ENCODE measurements at regions not wholly inside any gene's neighbourhood (a gene's known extent, or its start where the extent isn't known, plus 50 kb on each side); places are given as distances from the start of the nearest gene placed in this dataset.

DNA sequence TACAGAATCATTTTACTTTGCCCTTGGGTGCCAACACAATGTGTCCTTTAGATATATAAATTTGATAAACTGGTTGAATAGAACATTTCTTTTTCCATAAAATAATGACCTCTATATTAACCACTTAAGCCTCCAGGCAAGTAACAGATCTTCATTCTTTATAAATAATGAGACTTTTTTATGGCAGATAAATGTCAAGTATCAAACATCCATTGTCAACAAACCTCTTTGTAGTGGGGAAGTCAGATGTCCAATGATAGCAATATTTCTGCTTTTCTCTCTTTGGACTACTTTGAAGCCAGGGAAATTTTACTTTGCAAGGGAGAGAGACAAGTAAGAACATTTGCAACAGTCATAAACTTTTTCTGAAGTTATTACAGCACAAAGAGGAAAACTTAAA lies 841.2 kb downstream of the CDH8 start:
- no peak overlapping the region for H3K4me3 ChIP-seq
- H3K27ac ChIP-seq, result no peak overlapping the region
- peaks cover 0 to 17% (median 10%) of the 10 kb centered on the region in 8 donors for H3K9me3 ChIP-seq
- no peak for DNase-seq
- H3K4me1 ChIP-seq, result no peaks in the 10 kb centered on the region
- no peaks in the 10 kb centered on the region for H3K36me3 ChIP-seq
- intact Hi-C loops (cut with DNase I; ENCODE audit: low total_unique reads), result no loop called here
- TF ChIP-seq POLR2A (IDR thresholded peaks at IDR 0.05) (no peak), CTCF (IDR thresholded peaks at IDR 0.05 in 8 of 11, conservative IDR thresholded peaks at IDR 0.05 in 3 of 11) (no peak), POLR2AphosphoS5 (IDR thresholded peaks at IDR 0.05) (no peak)
- no peaks in the 10 kb centered on the region for H3K27me3 ChIP-seq (replicated peaks in 1 of 7)

DNA sequence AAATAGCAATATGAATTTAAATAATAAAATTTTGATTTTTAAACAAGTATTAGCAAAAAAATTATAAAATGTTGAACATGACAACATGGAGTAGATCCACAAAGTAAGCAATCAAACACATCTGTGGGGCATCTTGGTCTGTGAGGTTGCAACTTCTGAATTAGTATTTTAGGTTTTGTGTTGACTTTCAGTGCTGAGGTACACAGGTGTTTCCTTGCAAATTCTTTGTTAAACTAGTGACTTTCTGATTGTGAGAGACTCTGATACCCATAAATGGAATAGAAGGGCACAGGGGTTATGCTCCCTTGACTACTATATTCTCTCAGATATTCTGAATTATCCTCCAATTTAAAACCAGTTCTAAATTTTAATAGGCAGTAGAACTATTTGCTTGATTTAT lies 841.7 kb downstream of the CDH8 start:
- no peak for TF ChIP-seq POLR2A (IDR thresholded peaks at IDR 0.05)
- no peak for TF ChIP-seq CTCF (IDR thresholded peaks at IDR 0.05 in 8 of 11, conservative IDR thresholded peaks at IDR 0.05 in 3 of 11)
- no peak for TF ChIP-seq POLR2AphosphoS5 (IDR thresholded peaks at IDR 0.05)
- Histone ChIP-seq H3K36me3 (no peaks in the 10 kb centered on the region), H3K27me3 (replicated peaks in 1 of 7) (no peaks in the 10 kb centered on the region), H3K4me1 (no peaks in the 10 kb centered on the region), H3K9me3 (peaks cover 0 to 16% (median 10%) of the 10 kb centered on the region in 8 donors), H3K27ac (no peak overlapping the region), H3K4me3 (no peak overlapping the region)
- intact Hi-C loops (cut with DNase I; ENCODE audit: low total_unique reads), result no loop called here
- DNase-seq, result no peak

DNA sequence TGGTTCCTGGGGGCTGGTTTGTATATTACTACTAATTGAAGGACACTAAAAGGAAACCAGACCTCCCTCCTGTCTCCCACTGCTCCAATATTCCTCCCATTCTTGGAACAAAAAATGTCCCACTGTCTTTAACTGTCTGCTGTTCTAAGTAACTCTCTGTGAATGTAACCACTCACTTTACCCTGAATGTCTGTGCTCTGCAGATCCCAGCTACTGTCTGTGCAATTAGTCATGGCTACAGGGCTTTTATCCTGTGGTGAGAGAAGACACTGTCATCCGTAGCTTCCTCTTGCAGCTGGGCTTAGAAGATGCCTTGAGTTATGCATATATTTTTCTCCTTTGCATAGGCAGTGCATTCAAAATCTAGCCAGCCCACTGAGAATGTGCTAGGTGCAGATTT lies 853.8 kb downstream of the CDH8 start:
- Histone ChIP-seq H3K4me1 (no peaks in the 10 kb centered on the region), H3K4me3 (no peak overlapping the region), H3K27me3 (replicated peaks in 1 of 7) (no peaks in the 10 kb centered on the region), H3K9me3 (peaks cover 0 to 3% (median 0%) of the 10 kb centered on the region in 8 donors), H3K36me3 (no peaks in the 10 kb centered on the region), H3K27ac (no peak overlapping the region)
- DNase-seq, result no peak
- 48 to 78% (median 66%) methylated on average over 1 of the region's 1 CpG for WGBS, 5 donors
- intact Hi-C loops (cut with DNase I; ENCODE audit: low total_unique reads), result no loop called here
- no peak for TF ChIP-seq CTCF (IDR thresholded peaks at IDR 0.05 in 8 of 11, conservative IDR thresholded peaks at IDR 0.05 in 3 of 11)
- no peak for TF ChIP-seq POLR2AphosphoS5 (IDR thresholded peaks at IDR 0.05)
- no peak for TF ChIP-seq POLR2A (IDR thresholded peaks at IDR 0.05)

GRCh38 chr16:61181982-61182381 lies 854.3 kb downstream of the CDH8 start:
- no peak overlapping the region for H3K4me3 ChIP-seq
- H3K36me3 ChIP-seq, result no peaks in the 10 kb centered on the region
- TF ChIP-seq POLR2A (IDR thresholded peaks at IDR 0.05), result no peak
- intact Hi-C loops (cut with DNase I; ENCODE audit: low total_unique reads), result no loop called here
- no peak for DNase-seq
- H3K4me1 ChIP-seq, result no peaks in the 10 kb centered on the region
- no peak overlapping the region for H3K27ac ChIP-seq
- peaks cover 0 to 3% (median 0%) of the 10 kb centered on the region in 8 donors for H3K9me3 ChIP-seq
- 77 to 88% (median 80%) methylated on average over 2 of the region's 2 CpGs for WGBS, 5 donors
- H3K27me3 ChIP-seq (replicated peaks in 1 of 7), result no peaks in the 10 kb centered on the region

- Histone ChIP-seq H3K4me3 (no peak overlapping the region), H3K9me3 (peaks cover 0 to 3% (median 0%) of the 10 kb centered on the region in 8 donors), H3K27me3 (replicated peaks in 1 of 7) (no peaks in the 10 kb centered on the region), H3K36me3 (no peaks in the 10 kb centered on the region), H3K4me1 (no peaks in the 10 kb centered on the region), H3K27ac (no peak overlapping the region)
- 86 to 93% (median 91%) methylated on average over 2 of the region's 2 CpGs for WGBS, 5 donors
- no peak for DNase-seq
- intact Hi-C loops (cut with DNase I; ENCODE audit: low total_unique reads), result no loop called here
- TF ChIP-seq CTCF (IDR thresholded peaks at IDR 0.05 in 8 of 11, conservative IDR thresholded peaks at IDR 0.05 in 3 of 11), result no peak
- TF ChIP-seq POLR2AphosphoS5 (IDR thresholded peaks at IDR 0.05), result no peak
- no peak for TF ChIP-seq POLR2A (IDR thresholded peaks at IDR 0.05)
These were observed 856.7 kb downstream of the CDH8 start for GRCh38 chr16:61179561-61179960.
